Endothelial cell of umbilical vein (primary cell): ENCODE measurements at regions not wholly inside any gene's neighbourhood (a gene's known extent, or its start where the extent isn't known, plus 50 kb on each side); places are given as distances from the start of the nearest gene placed in this dataset.

Experiments
- BruUV-seq: library from RNA; stranded (reverse); fragments of 400-500 nt; replicated peaks from 2 replicates; lab custom pipeline; 2021; lab: Mats Ljungman, UMichigan
- CTCF ChIA-PET: fragments of 300-600, 350-600 bp; sonication (Branson Sonifier 250); formaldehyde crosslinking; loops from one replicate; lab custom pipeline; 2021; ENCODE audit warnings: antibody characterized with exemption, inconsistent platforms; lab: Charles Lee
- POLR2A ChIA-PET: fragments of 300-600, 350-600 bp; sonication (Branson Sonifier 250); formaldehyde crosslinking; loops from one replicate; lab custom pipeline; 2021; ENCODE audit warnings: antibody characterized with exemption, inconsistent platforms; lab: Charles Lee
- DNase-seq: peaks from one replicate; pipeline ENCODE4 v3.0.0-alpha.2; 2011; ENCODE audit warnings: low read depth, low spot score
- FAIRE-seq: peaks from 2 replicates; lab custom pipeline; 2011; peaks lifted over from hg19 to GRCh38; lab: Jason Lieb, UNC
- H2AFZ ChIP-seq: 2 replicates; pipeline ENCODE4 v1.6.0; 2012; ENCODE audit warnings: low read depth, low read length, control low read depth, inconsistent platforms
- H3K27ac ChIP-seq: 2 replicates; pipeline ENCODE4 v1.5.1; 2011; ENCODE audit warnings: low read depth, mild to moderate bottlenecking, control low read depth, low read length, moderate library complexity; ENCODE audit not compliant: insufficient read depth
- H3K27me3 ChIP-seq, 2 experiments: 2 replicates each; pipeline versions ENCODE4 v1.6.0 to v1.6.1; 2011; ENCODE audit warnings: low read length in 2 of 2, mixed read lengths in 1 of 2; ENCODE audit not compliant: control insufficient read depth in 2 of 2, insufficient read depth in 2 of 2
- H3K36me3 ChIP-seq, 2 experiments: 2 replicates in 1 of 2; 3 replicates in 1 of 2; pipeline ENCODE4 v1.5.1; 2011; ENCODE audit warnings: low read length in 2 of 2, mild to moderate bottlenecking in 1 of 2, moderate library complexity in 1 of 2; ENCODE audit not compliant: control insufficient read depth in 2 of 2, insufficient read depth in 2 of 2; ENCODE audit errors: extremely low read depth in 1 of 2
- H3K4me1 ChIP-seq: 3 replicates; pipeline ENCODE4 v1.5.1; 2011; ENCODE audit warnings: mild to moderate bottlenecking, low read length; ENCODE audit not compliant: control insufficient read depth, insufficient read depth; ENCODE audit errors: extremely low read depth
- H3K4me2 ChIP-seq: 2 replicates; pipeline ENCODE4 v1.6.1; 2011; ENCODE audit warnings: low read length, control low read depth, mixed read lengths; ENCODE audit not compliant: insufficient read depth
- H3K4me3 ChIP-seq, 3 experiments: fragments of 200-600 bp in 1 of 3; sonication (generic), shearing (Covaris generic) in 1 of 3; replicated peaks in 1 of 3; 2 replicates each; pipeline ENCODE4 v1.5.1; 2011 to 2016; ENCODE audit warnings: control low read depth in 3 of 3, low read length in 3 of 3, mild to moderate bottlenecking in 2 of 3, inconsistent platforms in 1 of 3, low read depth in 1 of 3, moderate library complexity in 1 of 3; ENCODE audit not compliant: insufficient read depth in 1 of 3
- H3K79me2 ChIP-seq: 2 replicates; pipeline ENCODE4 v1.6.0; 2012; ENCODE audit warnings: low read length, inconsistent platforms; ENCODE audit not compliant: control insufficient read depth, insufficient read depth
- H3K9ac ChIP-seq: replicated peaks from 2 replicates; pipeline ENCODE3; 2011; ENCODE audit warnings: low read length, control low read depth; ENCODE audit not compliant: insufficient read depth; ENCODE audit errors: extremely low read depth
- H3K9me1 ChIP-seq: replicated peaks from 3 replicates; pipeline ENCODE4 v1.6.0; 2011; ENCODE audit warnings: mild to moderate bottlenecking, low read length; ENCODE audit not compliant: control insufficient read depth, insufficient read depth; ENCODE audit errors: extremely low read depth
- H3K9me3 ChIP-seq: replicated peaks from 2 replicates; pipeline ENCODE4 v1.5.1; 2012; ENCODE audit warnings: low read length, inconsistent platforms; ENCODE audit not compliant: control insufficient read depth, insufficient read depth
- H4K20me1 ChIP-seq: replicated peaks from 2 replicates; pipeline ENCODE3; 2011; ENCODE audit warnings: mild to moderate bottlenecking, low read length; ENCODE audit not compliant: control insufficient read depth, insufficient read depth; ENCODE audit errors: extremely low read depth
- EZH2 ChIP-seq: IDR thresholded peaks from 2 replicates; pipeline ENCODE4 v1.6.1; 2012; ENCODE audit warnings: borderline replicate concordance, low read depth, mild to moderate bottlenecking, moderate library complexity, low read length, inconsistent platforms; ENCODE audit not compliant: severe bottlenecking
- FOS ChIP-seq: IDR thresholded peaks from 2 replicates; pipeline ENCODE4 v1.6.1; 2011; ENCODE audit warnings: mild to moderate bottlenecking, low read length, moderate library complexity, borderline replicate concordance; ENCODE audit not compliant: insufficient read depth
- GATA2 ChIP-seq: IDR thresholded peaks from 2 replicates; pipeline ENCODE4 v1.7.0; 2011; ENCODE audit warnings: low read depth, mild to moderate bottlenecking, moderate library complexity, mixed read lengths, low read length; ENCODE audit not compliant: insufficient read length, insufficient read depth
- JUN ChIP-seq: IDR thresholded peaks from 2 replicates; pipeline ENCODE4 v1.6.1; 2011; ENCODE audit warnings: borderline replicate concordance, low read depth; ENCODE audit not compliant: insufficient read length, insufficient read depth
- MYC ChIP-seq: IDR thresholded peaks from one replicate; pipeline ENCODE4 v1.6.1; 2011; ENCODE audit warnings: mild to moderate bottlenecking, low read depth, low read length
- POLR2A ChIP-seq: IDR thresholded peaks from 2 replicates; pipeline ENCODE4 v1.6.1; 2012; ENCODE audit warnings: low read depth, mild to moderate bottlenecking, control low read depth, low read length
- POLR2AphosphoS5 ChIP-seq: IDR thresholded peaks from 2 replicates; pipeline ENCODE4 v1.6.1; 2012; ENCODE audit warnings: low read depth, mild to moderate bottlenecking, control low read depth, low read length, moderate library complexity; ENCODE audit not compliant: insufficient read depth
- dilution Hi-C: fragments of 300-500 bp; cut with MboI; formaldehyde crosslinking; loops from one replicate; pipeline ENCODE4 v1.15.0; 2019; ENCODE audit warnings: low sequenced_read_pairs; ENCODE audit not compliant: extremely low pct_ligation_motif_present
- intact Hi-C: fragments of 100-400 bp; cut with micrococcal nuclease; formaldehyde crosslinking; loops from one replicate; pipeline ENCODE4 v1.10.0; 2022
- TF ChIP-seq, protein P1 (sequence below): IDR thresholded peaks from 2 replicates; pipeline ENCODE4 v1.6.1; 2011; ENCODE audit not compliant: insufficient read depth, insufficient read length
- TF ChIP-seq, protein P2 (sequence below), 2 donors: IDR thresholded peaks; 1 replicate in 1 of 2; 2 replicates in 1 of 2; pipeline ENCODE4 v1.5.1; 2011; ENCODE audit warnings: low read length in 2 of 2, mild to moderate bottlenecking in 2 of 2, moderate library complexity in 2 of 2, control low read depth in 1 of 2, inconsistent platforms in 1 of 2, low read depth in 1 of 2; ENCODE audit not compliant: insufficient read depth in 1 of 2; ENCODE audit errors: extremely low read depth in 1 of 2

- CTCF ChIA-PET: no interaction called here
- no peaks in the 10 kb centered on the region for H3K4me1 ChIP-seq
- H3K4me2 ChIP-seq: no peak overlapping the region
- TF ChIP-seq POLR2AphosphoS5 (no peak), POLR2A (no peak)
- TF ChIP-seq, protein P1, sequence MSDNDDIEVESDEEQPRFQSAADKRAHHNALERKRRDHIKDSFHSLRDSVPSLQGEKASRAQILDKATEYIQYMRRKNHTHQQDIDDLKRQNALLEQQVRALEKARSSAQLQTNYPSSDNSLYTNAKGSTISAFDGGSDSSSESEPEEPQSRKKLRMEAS: no peak
- H3K36me3 ChIP-seq: no peaks in the 10 kb centered on the region
- H3K27ac ChIP-seq: no peak overlapping the region
- no peaks in the 10 kb centered on the region for H4K20me1 ChIP-seq
- dilution Hi-C loops: no loop called here
- H3K27me3 ChIP-seq: no peaks in the 10 kb centered on the region
- H3K9me1 ChIP-seq: no peaks in the 10 kb centered on the region
- intact Hi-C loops: no loop called here
- H2AFZ ChIP-seq: no peak overlapping the region
- H3K4me3 ChIP-seq: no peak overlapping the region
- no peaks in the 10 kb centered on the region for H3K9me3 ChIP-seq
- no peak overlapping the region for H3K9ac ChIP-seq
- no TSS peak for BruUV-seq
- POLR2A ChIA-PET: no interaction called here
- FAIRE-seq (no peak), DNase-seq (no peak)
- no peaks in the 10 kb centered on the region for H3K79me2 ChIP-seq
These were observed 154.1 kb upstream of the CADPS start for GRCh38 chr3:63029326-63029725.

DNA sequence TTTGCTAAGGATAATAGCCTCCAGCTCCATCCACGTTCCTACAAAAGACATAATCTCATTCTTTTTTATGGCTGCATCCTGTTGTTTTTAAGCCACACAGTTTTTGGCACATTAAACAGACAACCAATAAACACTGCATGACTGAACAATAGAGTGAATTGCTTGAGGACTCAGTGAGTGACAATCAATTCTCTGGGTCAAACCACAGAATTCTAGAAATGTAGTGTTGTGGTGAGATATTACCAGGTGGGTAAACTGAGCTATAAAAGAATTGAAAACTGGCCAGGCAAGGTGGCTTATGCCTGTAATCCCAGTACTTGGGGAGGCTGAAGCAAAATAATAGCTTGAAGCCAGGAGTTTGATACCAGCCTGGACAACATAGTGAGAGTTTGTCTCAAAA, 154.7 kb upstream of the CADPS start:
- Histone ChIP-seq H3K27ac (no peak overlapping the region), H3K27me3 (no peaks in the 10 kb centered on the region), H3K9ac (no peak overlapping the region), H2AFZ (no peak overlapping the region), H4K20me1 (no peaks in the 10 kb centered on the region), H3K9me3 (no peaks in the 10 kb centered on the region), H3K9me1 (no peaks in the 10 kb centered on the region), H3K4me1 (no peaks in the 10 kb centered on the region), H3K4me3 (no peak overlapping the region), H3K4me2 (no peak overlapping the region), H3K36me3 (no peaks in the 10 kb centered on the region), H3K79me2 (no peaks in the 10 kb centered on the region)
- intact Hi-C loops (no loop called here), dilution Hi-C loops (no loop called here)
- no TSS peak for BruUV-seq
- no peak for TF ChIP-seq POLR2AphosphoS5
- no peak for TF ChIP-seq POLR2A
- TF ChIP-seq FOS: no peak
- TF ChIP-seq JUN: no peak
- TF ChIP-seq, protein P2, sequence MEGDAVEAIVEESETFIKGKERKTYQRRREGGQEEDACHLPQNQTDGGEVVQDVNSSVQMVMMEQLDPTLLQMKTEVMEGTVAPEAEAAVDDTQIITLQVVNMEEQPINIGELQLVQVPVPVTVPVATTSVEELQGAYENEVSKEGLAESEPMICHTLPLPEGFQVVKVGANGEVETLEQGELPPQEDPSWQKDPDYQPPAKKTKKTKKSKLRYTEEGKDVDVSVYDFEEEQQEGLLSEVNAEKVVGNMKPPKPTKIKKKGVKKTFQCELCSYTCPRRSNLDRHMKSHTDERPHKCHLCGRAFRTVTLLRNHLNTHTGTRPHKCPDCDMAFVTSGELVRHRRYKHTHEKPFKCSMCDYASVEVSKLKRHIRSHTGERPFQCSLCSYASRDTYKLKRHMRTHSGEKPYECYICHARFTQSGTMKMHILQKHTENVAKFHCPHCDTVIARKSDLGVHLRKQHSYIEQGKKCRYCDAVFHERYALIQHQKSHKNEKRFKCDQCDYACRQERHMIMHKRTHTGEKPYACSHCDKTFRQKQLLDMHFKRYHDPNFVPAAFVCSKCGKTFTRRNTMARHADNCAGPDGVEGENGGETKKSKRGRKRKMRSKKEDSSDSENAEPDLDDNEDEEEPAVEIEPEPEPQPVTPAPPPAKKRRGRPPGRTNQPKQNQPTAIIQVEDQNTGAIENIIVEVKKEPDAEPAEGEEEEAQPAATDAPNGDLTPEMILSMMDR (IDR thresholded peaks at IDR 0.05; ENCODE audit: extremely low read depth in 1 of 2, insufficient read depth in 1 of 2, low read depth in 1 of 2, low read length in 2 of 2): no peak
- TF ChIP-seq EZH2: no peak
- no peak for TF ChIP-seq MYC
- no peak for TF ChIP-seq GATA2
- TF ChIP-seq, protein P1: no peak
- ChIA-PET CTCF (no interaction called here), POLR2A (no interaction called here)
- FAIRE-seq (no peak), DNase-seq (no peak)
